ENCODE measurements at regions not wholly inside any gene's neighbourhood (a gene's known extent, or its start where the extent isn't known, plus 50 kb on each side); places are given as distances from the start of the nearest gene placed in this dataset.
A peak's percentile ranks its signal among the peaks of the same experiment; 100 is the strongest.

- TF ChIP-seq EHMT2 (IDR thresholded peaks at IDR 0.05) (no peak), ZNF24 (IDR thresholded peaks at IDR 0.05) (no peak), USF1 (CRISPR knock-in tag; IDR thresholded peaks at IDR 0.05) (peak; percentile 38; the same call in 1 of the 2 replicates), HOXB6 (CRISPR knock-in tag; IDR thresholded peaks at IDR 0.05; ENCODE audit: borderline replicate concordance) (no peak), CAMTA2 (CRISPR knock-in tag; conservative IDR thresholded peaks at IDR 0.05) (no peak), CHD7 (IDR thresholded peaks at IDR 0.05; ENCODE audit: low read depth, low read length) (no peak), HMG20B (CRISPR knock-in tag; IDR thresholded peaks at IDR 0.05) (no peak), MAX (CRISPR knock-in tag; IDR thresholded peaks at IDR 0.05) (no peak), KLF1 (tag; IDR thresholded peaks at IDR 0.05) (peak; percentile 78; the same call in 1 of the 2 replicates)
- TF ChIP-seq, protein P1, sequence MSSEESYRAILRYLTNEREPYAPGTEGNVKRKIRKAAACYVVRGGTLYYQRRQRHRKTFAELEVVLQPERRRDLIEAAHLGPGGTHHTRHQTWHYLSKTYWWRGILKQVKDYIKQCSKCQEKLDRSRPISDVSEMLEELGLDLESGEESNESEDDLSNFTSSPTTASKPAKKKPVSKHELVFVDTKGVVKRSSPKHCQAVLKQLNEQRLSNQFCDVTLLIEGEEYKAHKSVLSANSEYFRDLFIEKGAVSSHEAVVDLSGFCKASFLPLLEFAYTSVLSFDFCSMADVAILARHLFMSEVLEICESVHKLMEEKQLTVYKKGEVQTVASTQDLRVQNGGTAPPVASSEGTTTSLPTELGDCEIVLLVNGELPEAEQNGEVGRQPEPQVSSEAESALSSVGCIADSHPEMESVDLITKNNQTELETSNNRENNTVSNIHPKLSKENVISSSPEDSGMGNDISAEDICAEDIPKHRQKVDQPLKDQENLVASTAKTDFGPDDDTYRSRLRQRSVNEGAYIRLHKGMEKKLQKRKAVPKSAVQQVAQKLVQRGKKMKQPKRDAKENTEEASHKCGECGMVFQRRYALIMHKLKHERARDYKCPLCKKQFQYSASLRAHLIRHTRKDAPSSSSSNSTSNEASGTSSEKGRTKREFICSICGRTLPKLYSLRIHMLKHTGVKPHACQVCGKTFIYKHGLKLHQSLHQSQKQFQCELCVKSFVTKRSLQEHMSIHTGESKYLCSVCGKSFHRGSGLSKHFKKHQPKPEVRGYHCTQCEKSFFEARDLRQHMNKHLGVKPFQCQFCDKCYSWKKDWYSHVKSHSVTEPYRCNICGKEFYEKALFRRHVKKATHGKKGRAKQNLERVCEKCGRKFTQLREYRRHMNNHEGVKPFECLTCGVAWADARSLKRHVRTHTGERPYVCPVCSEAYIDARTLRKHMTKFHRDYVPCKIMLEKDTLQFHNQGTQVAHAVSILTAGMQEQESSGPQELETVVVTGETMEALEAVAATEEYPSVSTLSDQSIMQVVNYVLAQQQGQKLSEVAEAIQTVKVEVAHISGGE (CRISPR knock-in tag; IDR thresholded peaks at IDR 0.05): no peak
Observed at GRCh38 chr21:29403922-29404538, 105.3 kb downstream of the BACH1 start (continued).
